Left forelimb (tissue), 1 donor: ENCODE measurements at regions not wholly inside any gene's neighbourhood (a gene's known extent, or its start where the extent isn't known, plus 50 kb on each side); places are given as distances from the start of the nearest gene placed in this dataset.

ENCODE experiments used
- DNase-seq: peaks from one replicate; pipeline ENCODE4 v3.0.0-alpha.2; 2018; ENCODE audit warnings: low spot score

DNA sequence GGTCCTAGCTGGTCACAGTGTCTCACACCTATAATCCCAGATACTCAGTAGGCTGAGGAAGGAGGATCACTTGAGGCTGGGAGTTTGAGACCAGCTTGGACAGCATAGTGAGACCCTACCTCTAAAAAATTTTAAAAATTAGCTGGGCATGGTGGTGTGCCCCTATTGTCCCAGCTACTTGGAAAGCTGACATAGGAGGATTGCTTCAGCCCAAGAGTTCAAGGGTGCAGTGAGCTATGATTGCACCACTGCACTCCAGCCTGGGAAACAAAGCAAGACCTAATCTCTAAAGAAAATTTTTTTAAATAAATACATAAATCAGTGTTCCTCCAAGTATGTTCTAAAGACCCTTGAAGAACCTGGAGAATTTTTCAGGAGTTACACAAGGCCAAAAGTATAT, 50.6 kb upstream of the GNAO1 start:
- DNase-seq, result no peak

DNA sequence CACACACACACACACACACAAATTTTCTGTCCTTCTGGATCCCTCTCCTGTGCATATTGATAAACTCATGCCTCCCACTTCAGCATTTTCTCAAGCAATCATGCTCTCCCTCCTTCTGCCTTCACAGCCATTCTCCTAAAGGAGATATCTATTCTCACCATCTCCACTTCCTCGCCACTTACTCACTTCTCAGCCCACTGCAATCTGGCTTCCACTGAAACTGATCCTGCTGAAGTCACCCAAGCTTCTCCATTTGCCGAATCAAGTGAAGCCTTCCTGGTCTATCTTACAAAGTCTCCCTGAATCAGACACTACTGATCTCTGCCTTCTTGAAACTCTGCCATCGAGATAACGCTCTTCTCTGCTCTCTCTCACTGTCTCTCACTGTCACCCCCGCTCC, 54.0 kb upstream of the GNAO1 start:
- no peak for DNase-seq

DNA sequence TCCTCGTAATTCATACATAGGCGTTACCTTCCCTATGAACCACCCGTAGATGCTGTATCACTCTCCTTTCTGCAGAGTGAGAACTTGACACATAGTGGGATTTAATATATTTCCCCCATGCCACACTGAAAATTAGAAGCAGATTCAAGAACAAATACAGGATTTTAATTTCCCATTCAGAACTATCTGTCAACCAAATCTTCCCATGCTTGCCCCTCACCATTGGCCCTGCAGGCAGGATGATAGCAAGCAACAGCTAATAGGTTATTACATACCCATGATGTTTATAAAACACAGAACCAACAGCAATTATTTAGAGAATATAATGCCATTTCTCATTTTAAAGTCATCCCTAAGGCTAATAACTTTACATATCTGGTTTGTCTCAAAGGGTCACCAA, 55.0 kb upstream of the GNAO1 start:
- no peak for DNase-seq

DNA sequence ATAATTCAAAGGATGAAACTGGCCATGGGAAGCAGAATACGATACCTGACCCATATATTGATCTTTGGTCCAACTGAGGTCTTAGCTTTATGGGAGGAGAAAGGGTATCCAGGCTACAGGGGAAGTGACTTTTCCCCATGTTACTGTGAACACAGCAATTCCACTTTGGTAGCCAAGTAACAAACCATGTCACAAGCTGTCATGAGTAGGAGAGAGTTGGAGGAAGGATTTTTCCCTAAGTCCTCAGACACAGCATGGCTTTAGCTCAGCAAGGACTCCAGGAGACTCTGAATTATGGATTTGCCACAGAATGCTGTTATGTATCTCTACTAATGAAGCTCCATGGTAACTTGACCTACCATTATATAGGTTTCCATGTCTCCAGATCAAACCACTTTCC, 56.5 kb upstream of the GNAO1 start:
- DNase-seq, result no peak

DNA sequence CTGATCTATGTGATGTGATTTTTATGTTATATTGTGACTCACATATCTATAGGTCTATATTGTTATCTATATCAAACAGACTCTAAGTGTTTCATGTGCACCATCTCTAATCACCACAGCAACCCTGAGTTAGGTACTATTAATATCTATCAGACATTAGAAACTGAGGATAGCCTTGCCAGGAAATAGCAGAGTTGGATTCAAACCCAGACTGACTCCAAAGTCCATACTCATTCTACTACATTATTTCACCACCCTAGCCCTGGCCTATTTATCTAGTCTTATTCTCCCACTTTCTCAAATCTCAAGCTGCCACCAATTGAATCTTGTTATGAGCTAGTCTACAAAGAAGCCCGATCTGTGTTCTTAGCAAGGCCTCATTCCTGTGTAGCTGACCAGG, 65.4 kb upstream of the GNAO1 start:
- no peak for DNase-seq

DNA sequence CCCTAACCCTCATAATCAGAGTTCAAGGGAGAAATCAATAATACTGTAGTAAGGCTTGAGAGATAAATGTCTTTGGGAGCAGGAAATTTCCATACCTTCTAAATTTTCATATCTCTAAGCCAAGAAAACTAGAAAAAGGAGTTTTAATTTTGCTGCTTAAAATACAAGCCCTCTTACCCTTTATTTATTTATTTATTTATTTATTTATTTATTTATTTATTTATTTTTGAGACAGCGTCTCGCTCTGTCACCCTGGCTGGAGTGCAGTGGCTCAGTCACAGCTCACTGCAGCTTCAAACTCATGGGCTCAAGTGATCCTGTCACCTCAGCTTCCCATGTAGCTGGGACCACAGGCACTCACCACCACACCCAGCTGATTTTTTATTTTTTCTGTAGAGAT, 69.0 kb upstream of the GNAO1 start:
- DNase-seq, result no peak

DNA sequence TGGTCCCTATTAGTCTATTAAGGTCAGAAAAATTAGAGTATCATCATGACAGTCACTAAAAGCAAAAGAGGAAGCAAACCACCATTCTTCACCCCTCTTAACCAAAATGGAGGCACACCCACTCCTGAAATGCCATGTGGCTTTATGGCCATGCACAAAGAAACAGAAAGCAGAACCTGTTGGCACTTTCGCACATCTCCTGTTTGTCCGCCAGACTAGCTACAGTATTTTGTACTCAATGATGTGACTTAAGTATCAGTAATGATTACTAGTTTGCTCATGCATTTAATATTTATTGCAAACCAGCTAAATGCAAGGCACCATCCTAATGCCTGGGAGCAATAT, 70.2 kb upstream of the GNAO1 start:
- no peak for DNase-seq

DNA sequence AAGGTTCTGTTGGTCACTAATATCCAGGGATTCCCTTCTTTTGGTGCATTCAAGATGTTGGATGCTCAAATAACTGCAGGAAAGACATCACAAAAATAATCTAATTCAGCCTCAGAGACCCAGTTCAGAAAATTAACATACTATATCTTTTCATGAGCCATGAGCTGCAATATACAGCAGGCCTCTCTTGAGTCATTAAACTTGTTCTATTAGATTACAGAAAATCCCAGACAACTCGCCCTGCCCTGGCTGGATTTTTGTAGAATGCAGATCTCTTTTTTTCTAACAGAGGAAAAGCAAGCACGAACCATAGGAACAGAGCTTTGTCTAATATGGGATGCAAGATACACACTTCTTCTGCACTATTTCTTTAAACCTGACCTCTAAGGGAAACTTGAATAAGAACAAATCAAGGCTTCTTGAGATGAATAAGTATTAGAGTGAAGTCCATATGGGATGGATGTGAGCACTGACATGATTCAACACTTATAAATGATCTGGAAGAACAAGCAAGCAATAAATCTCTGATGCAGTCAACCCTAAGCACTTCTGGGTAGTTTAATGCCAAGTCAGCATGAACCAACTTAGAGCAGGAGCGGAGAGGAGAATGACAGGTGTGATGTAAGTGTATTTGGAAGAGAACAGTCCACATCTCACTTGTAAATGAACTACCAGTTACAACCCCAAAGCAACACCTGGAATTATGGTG, 70.7 kb upstream of the GNAO1 start:
- no peak for DNase-seq

DNA sequence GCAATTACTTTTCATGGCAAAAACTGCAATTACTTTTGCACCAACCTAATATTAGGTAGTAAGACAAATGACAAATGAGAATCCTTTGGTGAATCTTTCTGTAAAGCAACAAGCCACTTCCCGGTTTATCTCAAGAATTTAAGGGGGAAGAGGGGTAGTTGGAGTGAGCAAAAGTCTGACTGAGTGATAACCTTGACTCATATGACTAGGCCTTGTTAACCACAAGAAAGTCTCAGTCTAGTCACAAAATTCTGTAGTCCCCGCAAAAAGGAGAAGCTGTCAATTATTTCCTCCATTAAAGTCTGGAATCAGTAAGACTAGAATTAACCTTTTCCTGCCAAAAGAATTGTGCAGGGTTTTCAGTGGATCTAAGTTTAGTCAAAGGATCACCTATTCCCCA, 72.2 kb upstream of the GNAO1 start:
- no peak for DNase-seq

DNA sequence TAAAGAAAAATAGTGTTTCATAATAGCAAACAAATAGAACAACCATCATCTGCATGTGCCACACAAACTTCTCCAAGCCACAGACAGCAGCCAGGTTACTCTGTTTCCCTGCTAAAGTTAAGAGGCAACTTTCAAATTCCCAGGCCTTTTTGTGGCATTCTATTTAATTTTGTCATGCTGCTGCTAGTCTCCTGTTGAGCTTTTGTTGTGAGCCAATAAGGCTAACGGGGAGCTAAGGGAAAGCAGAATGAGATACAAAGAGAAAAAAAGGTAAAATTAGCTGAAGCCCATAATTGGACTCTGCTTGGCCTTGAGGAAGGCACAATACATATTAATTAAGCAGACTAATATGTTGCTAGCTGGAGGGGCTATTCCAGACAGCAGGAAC, 74.7 kb upstream of the GNAO1 start:
- DNase-seq, result no peak

DNA sequence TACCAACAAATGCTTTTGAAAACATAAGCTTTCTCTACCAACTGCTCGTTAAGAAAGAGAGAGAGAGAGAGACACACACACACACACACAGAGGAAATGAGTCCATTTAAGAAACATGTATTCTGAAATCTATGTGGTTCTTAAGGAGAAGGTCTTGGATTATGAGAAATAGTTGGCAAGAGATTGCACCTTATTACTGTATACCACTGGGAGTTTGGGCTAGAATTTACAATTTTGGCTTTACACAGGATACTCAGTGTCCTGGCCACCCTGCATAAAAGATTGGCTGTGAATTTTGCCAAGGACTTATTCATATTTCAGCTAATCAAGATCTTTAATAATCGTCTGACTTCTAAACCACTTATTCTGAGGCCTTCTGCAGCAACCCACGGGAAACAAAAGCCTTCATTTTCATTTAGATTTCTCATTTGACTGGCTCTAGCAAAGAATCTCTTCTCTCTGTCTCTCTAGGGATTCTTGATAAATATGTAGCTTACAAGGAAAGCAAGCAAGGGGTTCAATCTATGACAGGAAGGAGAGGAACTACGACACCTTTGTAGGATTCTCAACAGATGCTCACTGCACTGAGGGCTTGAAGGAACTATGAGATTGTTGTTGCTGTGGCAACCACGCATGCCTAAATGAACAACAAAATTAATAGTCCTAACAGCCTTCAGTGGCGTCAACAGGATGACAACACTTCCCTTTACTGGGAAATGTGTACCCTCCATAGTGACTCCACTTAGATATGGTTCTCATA, 75.3 kb upstream of the GNAO1 start:
- no peak for DNase-seq

DNA sequence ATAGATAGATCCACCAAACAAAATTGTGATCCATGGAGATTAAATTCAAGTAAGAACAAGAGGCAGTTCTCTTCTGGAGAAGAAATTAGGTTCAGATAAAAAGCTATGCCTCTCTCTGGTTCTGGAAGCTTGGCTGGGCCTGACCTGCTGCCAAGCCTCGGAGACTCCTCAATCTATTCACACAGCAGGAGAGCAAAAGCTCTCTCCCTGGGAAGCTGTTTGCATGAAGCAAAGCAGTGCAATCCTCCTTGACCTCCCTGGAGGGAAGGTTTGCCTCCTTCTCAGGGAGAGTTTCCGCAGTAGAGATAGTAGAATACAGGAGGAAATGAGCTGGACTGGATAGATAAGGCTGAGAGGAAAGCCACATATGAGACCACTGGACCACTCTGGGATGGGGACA, 78.1 kb upstream of the GNAO1 start:
- DNase-seq, result no peak

DNA sequence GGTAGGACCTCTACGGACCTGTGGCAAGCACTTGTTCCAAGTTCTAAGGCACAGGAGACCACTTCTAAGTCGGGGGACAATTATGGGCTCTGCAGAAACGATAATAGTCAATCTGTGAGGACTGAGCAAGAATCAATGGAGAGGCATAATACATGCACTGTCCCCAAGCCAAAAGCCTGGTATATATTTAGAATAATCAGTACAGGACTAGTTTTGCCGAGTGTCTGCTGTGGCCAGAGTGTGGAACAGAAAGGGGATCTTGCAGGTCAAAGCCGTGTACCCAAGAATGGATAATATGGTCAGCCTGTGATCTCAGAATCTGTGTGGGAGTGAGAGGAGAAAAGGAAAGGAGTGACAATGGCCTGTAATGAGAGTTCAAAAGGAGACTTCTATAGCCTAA, 80.2 kb upstream of the GNAO1 start:
- no peak for DNase-seq

DNA sequence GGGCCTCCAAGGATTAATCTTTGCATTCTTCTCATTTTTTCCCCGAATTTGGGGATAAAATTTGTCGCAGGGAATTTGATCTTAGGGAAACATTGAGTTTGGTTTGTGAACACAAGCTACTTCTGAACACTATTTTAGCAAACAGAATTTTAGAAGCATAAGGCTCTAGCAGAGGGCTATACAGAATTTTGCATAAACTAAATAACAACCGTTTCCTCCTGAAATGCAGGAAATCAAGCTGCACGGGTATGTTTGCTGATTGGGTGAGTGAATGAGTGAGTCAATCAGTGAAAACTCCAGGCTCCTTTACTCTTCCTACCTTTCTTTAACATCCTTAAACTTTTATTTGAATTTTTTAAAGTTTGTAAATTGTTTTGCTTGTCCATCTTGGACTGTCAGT, 81.3 kb upstream of the GNAO1 start:
- DNase-seq, result no peak

DNA sequence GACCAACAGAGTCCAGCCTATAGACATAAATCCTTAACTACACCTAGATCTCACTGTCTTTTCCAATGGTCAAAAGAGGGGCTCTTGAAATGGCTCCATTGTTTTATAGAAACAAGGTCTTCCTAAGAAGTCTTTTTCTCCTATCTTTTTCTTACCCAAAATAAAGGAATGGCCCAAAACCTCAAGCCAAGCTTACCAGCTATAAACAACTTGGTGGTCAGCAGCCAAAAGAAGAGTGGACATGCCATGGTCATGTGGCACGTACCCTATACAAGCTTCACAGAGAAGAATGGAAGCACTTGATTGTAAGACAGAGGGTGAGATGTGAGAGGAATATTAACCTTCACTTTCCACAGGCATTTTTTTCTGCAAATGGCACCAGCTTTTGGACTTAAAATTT, 82.1 kb upstream of the GNAO1 start:
- no peak for DNase-seq

DNA sequence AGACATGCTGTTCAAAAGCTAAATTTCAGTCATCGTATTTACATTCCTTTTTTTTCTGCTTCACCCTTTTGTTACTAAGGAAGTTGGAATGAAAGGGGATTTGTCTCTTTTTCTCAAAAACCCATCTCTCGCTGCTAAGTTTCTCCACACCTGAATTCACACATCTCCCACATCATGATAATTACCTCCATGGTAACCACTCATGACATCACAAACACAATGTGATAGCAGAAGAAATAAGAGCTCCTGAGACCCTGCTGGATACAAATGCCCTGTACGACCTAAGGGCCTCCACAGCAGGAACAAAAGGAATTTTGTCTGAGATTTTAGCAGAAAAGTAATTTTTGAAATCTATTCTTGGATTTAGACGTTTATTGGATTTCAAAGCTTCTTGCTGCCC, 82.6 kb upstream of the GNAO1 start:
- DNase-seq, result no peak

DNA sequence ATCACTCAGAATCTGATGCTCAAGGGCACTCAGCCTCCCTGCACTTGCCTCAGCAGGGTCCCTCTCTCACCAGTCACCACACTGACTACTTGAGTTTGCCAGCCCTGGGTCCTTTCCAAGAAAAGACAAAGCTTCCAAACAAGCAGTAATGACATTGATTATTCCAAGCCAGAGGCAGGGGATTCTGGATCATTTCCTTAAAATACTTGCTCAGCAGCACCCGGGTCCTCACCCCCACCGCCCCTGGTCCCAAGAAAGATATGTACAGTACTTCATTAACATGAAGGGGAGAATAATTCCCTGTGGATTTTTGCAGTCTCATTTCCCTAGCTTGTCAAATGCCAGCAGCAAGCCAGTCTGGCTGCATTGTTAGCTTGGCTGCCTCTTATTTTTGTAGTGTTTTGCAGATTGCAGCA, 83.2 kb upstream of the GNAO1 start:
- DNase-seq, result no peak

DNA sequence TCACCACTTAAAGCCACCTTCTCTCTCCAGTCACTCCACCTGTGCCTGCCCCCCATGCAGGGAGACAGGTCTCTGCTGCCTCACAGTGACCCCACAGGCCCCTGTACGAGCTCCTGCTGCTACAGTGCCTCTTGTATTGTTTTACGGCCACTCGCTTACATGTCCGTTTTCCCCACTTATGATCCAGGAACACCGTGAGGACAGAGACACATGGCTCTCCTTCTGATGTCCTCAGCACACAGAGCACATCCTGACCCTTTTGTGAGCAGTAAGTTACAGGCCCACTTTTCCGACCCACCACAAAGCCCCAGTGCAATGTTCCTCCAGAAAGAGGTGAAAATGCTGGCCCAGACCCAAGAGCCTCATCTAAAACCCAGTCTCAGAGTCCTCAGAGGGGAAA, 84.8 kb upstream of the GNAO1 start:
- no peak for DNase-seq

DNA sequence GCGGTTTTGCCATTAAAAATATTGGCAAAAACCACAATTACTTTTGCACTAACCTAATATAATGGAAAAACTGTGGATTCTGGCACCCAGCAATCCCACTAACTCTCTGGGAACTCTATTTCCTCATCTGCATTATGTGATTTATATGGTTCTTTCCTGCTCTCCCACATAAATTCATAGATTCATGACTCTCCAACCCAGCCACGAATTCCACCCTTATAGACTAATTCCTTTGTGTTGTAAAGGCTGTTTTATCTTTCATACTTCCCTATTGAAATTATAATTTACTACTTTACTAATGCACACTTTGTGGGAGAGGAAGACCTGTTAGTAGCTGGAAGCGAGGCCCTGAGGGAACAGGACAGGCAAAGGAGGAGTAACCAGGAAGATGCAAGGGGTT, 88.4 kb upstream of the GNAO1 start:
- no peak for DNase-seq

DNA sequence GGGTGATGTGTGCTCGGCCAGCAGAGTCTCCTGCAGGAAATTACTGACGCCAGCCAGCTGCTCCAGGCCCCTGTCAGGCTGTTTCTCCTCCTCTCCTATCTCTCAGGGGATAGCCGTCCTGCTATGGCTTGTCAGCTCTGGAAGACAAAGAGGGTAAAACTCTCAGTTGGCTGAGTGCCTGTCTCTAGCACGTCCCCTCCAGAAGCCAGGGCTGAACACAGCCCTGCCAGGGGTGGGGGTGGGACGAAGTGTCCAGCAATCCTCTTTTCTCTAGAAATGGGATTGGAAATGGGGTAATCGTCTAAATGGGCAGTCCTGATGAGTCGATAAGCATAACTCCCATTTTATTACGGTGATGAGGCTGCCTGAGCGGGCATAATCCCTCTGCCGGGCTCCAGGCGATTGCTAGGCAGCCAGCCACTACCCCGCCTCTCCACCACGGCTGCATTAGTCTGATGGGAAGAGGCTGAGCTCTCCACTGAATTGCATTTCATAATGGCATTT, 89.1 kb upstream of the GNAO1 start:
- no peak for DNase-seq

DNA sequence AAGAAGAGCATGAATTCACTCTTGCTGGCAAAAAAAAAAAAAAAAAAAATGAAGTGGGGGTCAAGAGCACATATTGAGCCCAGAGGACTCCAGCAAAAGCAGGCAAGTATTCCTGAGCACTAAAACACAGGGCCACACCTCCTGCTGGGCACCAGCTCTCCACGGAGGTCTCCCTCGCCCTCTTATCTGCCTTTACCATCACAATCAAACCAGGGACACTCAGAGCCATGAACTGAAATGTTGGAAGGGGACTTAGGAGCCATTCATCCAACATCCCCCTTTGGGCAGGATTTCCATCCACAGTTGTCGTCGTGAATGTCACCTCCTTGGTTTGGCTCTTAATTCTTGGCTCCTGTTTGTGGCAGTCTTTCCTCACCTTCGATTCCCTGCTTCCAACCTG, 89.8 kb upstream of the GNAO1 start:
- no peak for DNase-seq

DNA sequence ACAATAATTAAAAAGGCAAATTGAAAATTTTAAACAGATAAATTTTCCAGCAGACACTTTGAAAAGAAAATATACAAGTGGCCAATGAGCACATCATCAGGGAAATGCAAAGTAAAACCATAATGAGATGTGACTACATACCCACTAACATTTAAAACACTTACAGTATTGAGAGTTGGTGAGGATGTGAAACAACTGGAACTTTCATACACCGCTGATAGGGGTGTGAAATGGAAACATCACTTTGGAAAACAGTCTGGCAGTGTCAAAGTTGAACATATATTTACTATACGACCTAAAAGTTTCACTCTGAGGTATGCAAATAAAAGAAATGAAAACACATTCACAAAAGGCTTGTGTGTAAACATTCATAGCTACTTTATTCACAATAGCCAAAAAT, 94.0 kb upstream of the GNAO1 start:
- no peak for DNase-seq

DNA sequence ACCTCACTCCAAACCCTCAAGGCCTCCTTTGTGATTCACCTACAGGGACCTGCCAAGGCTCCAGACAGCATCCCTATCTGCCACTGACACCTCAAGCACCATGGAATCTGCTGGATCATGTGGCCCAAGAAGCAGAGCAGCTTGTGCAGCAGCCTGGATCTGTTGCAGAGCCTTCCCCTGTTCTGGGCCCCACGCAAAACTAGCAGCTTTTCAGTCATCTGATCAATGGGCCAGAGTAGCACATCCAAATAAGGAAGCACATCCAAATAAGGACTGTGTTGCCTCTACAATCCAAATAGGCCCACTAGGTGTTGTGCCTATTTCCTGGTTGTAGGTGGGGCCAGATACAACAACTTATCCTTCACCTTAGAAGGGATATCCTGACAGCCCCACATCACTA, 97.1 kb upstream of the GNAO1 start:
- DNase-seq, result no peak

DNA sequence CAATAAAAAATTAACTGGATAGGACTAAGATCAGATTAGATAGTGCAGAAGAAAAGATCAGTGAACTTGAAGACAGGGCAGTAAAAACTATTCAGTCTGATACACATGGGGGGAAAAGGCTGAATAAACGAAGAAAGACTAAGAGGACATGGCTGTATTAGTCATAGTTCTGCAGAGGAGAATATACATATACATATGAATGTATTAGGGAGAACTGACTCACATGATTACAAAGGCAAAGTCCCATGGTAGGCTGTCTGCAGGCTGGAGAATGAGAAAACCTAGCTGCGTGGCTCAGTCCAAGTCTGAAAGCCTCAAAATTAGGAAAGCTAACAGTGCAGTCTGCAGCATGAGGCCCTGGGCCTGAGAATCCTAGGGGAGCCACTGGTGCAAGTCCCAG, 98.2 kb upstream of the GNAO1 start:
- no peak for DNase-seq
